Pancreas (tissue), 10 donors: ENCODE measurements at regions not wholly inside any gene's neighbourhood (a gene's known extent, or its start where the extent isn't known, plus 50 kb on each side); places are given as distances from the start of the nearest gene placed in this dataset.
A peak's percentile ranks its signal among the peaks of the same experiment; 100 is the strongest.

Source experiments
- ATAC-seq, 4 donors: fragments of 200-7000 bp; cut with Tn5 transposase; one replicate each; pipeline versions ENCODE4 v1.8.0 to v1.9.1; 2020; ENCODE audit warnings: mild to moderate bottlenecking in 4 of 4, moderate library complexity in 4 of 4
- DNase-seq, 6 donors: peaks; one replicate each; pipeline ENCODE4 v3.0.0-alpha.2; 2020
- FAIRE-seq: peaks from 2 replicates; lab custom pipeline; 2012; peaks lifted over from hg19 to GRCh38; lab: Jason Lieb, UNC
- H3K27ac ChIP-seq, 4 donors: fragments of 200-600 bp; sonication (generic); 1 replicate in 3 of 4; 2 replicates in 1 of 4; pipeline versions ENCODE4 v1.5.0 to v1.8.0; 2020
- H3K27me3 ChIP-seq, 4 donors: fragments of 200-600 bp; one replicate each; pipeline ENCODE4 v1.8.0; 2021
- H3K36me3 ChIP-seq, 3 donors: fragments of 200-600 bp; sonication (generic) in 1 of 3; one replicate each; pipeline versions ENCODE4 v1.5.0 to v1.8.0; 2020 to 2021
- H3K4me1 ChIP-seq, 3 donors: fragments of 200-600 bp; one replicate each; pipeline ENCODE4 v1.8.0; 2021
- H3K4me3 ChIP-seq, 4 donors: fragments of 200-600 bp; sonication (generic) in 2 of 4; one replicate each; pipeline versions ENCODE4 v1.5.0 to v1.8.0; 2020 to 2021
- H3K9me3 ChIP-seq, 4 donors: fragments of 200-600 bp; one replicate each; pipeline ENCODE4 v1.8.0; 2021
- CTCF ChIP-seq, 4 donors: fragments of 200-600 bp; sonication (generic) in 3 of 4; IDR thresholded peaks; one replicate each; pipeline versions ENCODE4 v1.5.0 to v1.8.0; 2021; ENCODE audit warnings: antibody characterized with exemption in 4 of 4
- WGBS, 2 donors: extraction: QIAGEN DNeasy Blood & Tissue Kit; methylation state at CpG; one replicate each; pipeline ENCODE4 v1.1.7; 2013; 5-methylcytosine and 5-hydroxymethylcytosine counted together
- intact Hi-C, 3 donors: fragments of 100-400 bp; cut with DNase I; formaldehyde crosslinking; loops; one replicate each; pipeline versions ENCODE4 v1.11.1 to v1.14.2; 2022
- donor health status: healthy with polysubstance abuse.
- donor health status: DM: no; HTN: no; CAD: no; lungs with moderate emphysema.
- donor health status: DM: no; HTN: no; CAD: no.
- donor health status: control.
- donor health status: control.
- donor health status: Bipolar disorder and iron deficiency.
- donor health status: DM: yes; HTN: yes; CAD: no.
- donor health status: DM: no; HTN: no; CAD: no.
- donor health status: DM: no; HTN: no; CAD: no.
- donor health status: DM: yes; HTN: yes; CAD: no.

GRCh38 chr10:131652438-131653139 lies 248.2 kb upstream of the PPP2R2D start:
- Histone ChIP-seq H3K9me3 (no peaks in the 10 kb centered on the region), H3K4me3 (no peak overlapping the region), H3K27me3 (no peaks in the 10 kb centered on the region), H3K36me3 (no peaks in the 10 kb centered on the region), H3K27ac (no peak overlapping the region), H3K4me1 (no peaks in the 10 kb centered on the region)
- FAIRE-seq: no peak
- TF ChIP-seq CTCF (IDR thresholded peaks at IDR 0.05): no peak
- ATAC-seq: no peak
- DNase-seq: no peak
- intact Hi-C loops: no loop called here
- WGBS, 2 donors: 39 to 55% methylated on average over 22 of the region's 22 CpGs

GRCh38 chr10:131653140-131653539 lies 247.7 kb upstream of the PPP2R2D start:
- 69 to 83% methylated on average over 14 of the region's 14 CpGs for WGBS, 2 donors
- TF ChIP-seq CTCF (IDR thresholded peaks at IDR 0.05): no peak
- no peak for ATAC-seq
- Histone ChIP-seq H3K4me1 (no peaks in the 10 kb centered on the region), H3K27me3 (no peaks in the 10 kb centered on the region), H3K9me3 (no peaks in the 10 kb centered on the region), H3K36me3 (no peaks in the 10 kb centered on the region), H3K27ac (no peak overlapping the region), H3K4me3 (no peak overlapping the region)
- no peak for DNase-seq
- intact Hi-C loops: no loop called here
- FAIRE-seq: no peak

GRCh38 chr10:131653554-131654470 lies 247.0 kb upstream of the PPP2R2D start:
- ATAC-seq: no peak
- H3K36me3 ChIP-seq: no peaks in the 10 kb centered on the region
- no peak overlapping the region for H3K27ac ChIP-seq
- no peak for TF ChIP-seq CTCF (IDR thresholded peaks at IDR 0.05)
- FAIRE-seq: no peak
- 72 to 81% methylated on average over 9 to 13 of the region's 13 CpGs for WGBS, 2 donors
- intact Hi-C loops: no loop called here
- no peaks in the 10 kb centered on the region for H3K9me3 ChIP-seq
- H3K4me3 ChIP-seq: no peak overlapping the region
- H3K27me3 ChIP-seq: no peaks in the 10 kb centered on the region
- no peak for DNase-seq
- H3K4me1 ChIP-seq: no peaks in the 10 kb centered on the region

- FAIRE-seq (no peak), DNase-seq (peak in 1 of 6 donors; percentile 56), ATAC-seq (peak in 1 of 4 donors; percentile 15)
- no peaks in the 10 kb centered on the region for H3K9me3 ChIP-seq
- TF ChIP-seq CTCF (IDR thresholded peaks at IDR 0.05): no peak
- H3K27me3 ChIP-seq: no peaks in the 10 kb centered on the region
- no peaks in the 10 kb centered on the region for H3K4me1 ChIP-seq
- intact Hi-C loops: no loop called here
- no peak overlapping the region for H3K27ac ChIP-seq
- 79 to 90% methylated on average over 21 of the region's 21 CpGs for WGBS, 2 donors
- H3K4me3 ChIP-seq: no peak overlapping the region
- no peaks in the 10 kb centered on the region for H3K36me3 ChIP-seq
Measured at GRCh38 chr10:131654471-131655087, 246.2 kb upstream of the PPP2R2D start.
